GM18511 (cell line): ENCODE measurements at regions not wholly inside any gene's neighbourhood (a gene's known extent, or its start where the extent isn't known, plus 50 kb on each side); places are given as distances from the start of the nearest gene placed in this dataset.

Experiments used
- ATAC-seq: cut with Tn5 transposase; IDR thresholded peaks from one replicate; pipeline ENCODE4 v1.9.1; 2021; ENCODE audit warnings: mild to moderate bottlenecking, moderate library complexity; ENCODE audit not compliant: unreplicated experiment

DNA sequence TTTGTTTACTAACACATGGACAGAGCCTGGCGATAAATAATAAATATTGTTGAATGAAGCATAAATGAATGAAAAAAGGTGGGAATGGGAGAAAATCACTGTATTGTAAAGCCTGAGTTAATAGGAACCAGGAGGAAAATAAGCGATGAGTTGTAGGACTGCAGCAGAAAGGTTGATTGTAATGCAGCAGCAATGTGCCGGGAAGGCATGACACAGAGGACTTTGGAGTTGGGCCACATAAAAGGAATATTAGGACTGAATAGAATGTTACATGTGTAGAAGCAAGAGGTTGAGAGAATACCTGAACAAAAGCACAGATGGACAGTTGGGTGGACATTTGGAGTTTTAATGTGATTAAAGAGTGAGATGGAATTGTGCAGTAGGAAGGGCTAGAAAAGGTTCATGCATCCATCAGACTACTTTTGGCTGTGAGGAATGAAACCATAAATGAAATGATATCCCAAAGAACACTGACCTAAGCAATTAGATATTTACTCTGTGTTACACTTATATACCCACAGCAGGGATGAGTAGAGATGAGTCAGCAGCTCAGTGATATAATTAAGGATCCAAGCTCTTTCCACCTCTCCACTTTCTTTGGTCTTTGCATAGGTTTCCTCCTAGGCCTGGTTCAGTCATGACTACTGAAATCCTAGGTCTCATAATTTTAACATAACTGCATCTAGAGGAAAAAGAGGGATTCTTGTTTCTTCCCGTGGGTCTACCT, 55.4 kb downstream of the CCER1 start:
- ATAC-seq = no peak

DNA sequence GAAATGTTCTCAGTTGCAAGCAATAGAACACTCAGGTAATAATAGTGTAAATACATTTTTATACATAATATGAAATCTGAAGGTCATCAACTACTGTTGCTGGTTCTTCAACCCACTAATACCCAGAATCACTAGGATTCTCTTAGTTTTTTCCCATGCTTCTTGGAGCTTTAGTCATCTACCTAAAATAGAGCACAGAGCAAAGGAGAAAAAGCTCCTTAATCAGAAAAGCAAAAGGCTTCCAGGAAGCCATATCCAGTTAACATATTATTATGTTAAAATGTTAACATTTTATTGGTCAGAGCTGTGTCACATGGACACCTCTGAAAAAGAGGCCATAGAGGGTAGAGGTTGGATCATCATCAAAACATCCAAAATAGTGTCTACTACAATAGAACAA, 57.0 kb downstream of the CCER1 start:
- no peak for ATAC-seq

DNA sequence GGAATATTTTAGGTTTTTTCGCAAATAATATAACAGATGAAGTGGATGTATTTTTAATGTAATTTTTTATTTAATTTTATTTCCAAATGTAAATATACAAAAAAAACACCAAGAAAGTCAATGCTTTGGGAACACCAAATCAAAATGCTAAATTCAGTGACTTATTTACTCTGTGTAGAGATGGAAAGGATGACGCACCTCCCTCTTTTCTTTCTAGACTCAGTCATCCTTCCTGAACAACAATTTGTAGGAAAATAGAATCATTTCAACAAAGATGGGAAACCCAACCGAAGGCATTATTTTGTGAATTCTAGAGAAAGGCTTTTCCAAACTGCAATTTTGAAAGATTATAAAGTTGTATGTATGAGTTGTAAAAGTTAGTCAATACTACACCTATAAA, 57.7 kb downstream of the CCER1 start:
- no peak for ATAC-seq

DNA sequence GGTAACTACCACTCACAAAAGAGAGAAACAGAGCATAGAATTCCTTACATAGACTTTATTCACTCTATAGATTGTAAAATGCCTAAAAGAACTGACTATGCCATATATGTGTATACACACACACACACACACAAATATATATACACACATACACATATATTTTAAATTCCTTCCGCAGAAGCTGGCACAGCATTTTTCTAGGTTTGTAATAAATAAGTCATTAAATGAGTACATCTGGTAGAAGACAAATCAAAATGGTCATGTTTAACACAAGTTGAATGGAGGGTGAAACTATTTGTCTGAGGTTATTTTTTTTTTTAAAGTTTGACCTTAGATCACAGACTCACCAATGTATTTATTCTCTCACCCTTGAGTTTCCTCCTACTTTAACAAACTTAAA, 58.2 kb downstream of the CCER1 start:
- no peak for ATAC-seq

DNA sequence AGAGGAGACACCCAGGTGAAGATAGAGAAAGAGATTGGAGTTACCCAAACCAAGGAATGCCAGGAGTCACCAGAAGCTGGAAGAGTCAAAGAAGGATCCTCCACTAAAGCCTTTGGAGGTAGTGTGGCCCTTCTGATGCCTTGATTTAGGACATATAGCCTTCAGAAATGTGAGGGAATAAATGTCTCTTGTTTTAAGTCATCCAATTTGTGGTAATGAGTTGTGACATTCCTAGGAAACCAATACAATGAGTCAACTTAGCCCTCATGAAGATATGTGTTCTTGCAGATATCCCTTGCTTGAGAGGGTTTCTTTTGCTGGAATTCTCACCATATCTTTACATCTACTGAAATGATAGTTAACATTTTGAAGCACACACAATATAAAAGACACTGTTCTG, 58.8 kb downstream of the CCER1 start:
- ATAC-seq = no peak

DNA sequence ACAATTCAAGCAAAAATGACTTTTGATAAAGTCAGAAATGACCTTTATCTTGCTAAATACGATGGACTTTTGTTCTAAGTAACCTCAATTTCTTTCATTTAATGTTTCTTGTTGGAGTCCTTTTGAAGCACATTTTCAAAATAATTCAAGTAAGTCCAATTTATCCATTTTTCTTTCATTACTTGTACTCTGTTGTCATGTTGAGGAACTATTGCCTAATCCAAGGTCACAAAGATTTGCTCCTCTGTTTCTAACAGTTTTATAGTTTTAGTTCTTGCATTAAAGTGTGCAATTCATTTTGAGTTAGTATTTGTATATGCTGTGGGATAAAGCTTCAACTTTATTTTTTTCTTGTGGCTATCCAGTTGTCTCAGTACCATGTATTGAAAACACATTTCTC, 66.7 kb downstream of the CCER1 start:
- no peak for ATAC-seq

DNA sequence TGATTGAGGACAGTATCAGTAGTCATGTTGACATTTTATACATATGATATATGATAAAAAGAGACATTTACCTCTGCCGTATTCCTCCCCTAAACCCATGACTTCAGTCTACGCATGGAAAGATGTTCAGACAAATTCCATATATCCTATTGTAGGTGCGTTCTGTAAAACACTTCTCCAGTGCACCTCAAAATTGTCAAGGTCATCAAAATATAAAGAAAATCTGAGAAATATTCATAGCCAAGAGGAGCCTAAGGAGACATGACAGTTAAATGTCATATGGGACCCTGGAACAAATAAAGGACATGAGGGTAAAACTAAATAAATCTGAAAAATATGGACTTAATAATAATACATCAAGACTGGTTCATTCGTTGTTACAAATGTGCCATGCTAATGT, 71.5 kb downstream of the CCER1 start:
- no peak for ATAC-seq

DNA sequence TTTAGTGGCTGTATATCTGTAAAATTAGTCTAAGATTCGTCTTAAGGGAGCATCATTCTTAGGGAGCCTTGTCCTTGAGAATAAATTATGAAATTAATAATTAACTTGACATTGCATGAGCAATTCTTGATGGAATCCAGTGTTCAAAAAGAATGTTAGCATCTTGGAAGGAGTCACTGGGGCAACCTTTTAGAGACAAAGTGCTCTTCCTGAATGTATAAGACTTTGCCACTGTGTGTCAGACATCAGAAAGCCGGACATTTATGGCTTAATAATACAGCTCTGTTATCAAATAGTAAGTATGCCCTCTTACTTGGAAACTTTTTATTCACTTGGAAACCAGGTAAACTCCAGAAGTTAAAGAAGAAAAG, 83.3 kb downstream of the CCER1 start:
- no peak for ATAC-seq

DNA sequence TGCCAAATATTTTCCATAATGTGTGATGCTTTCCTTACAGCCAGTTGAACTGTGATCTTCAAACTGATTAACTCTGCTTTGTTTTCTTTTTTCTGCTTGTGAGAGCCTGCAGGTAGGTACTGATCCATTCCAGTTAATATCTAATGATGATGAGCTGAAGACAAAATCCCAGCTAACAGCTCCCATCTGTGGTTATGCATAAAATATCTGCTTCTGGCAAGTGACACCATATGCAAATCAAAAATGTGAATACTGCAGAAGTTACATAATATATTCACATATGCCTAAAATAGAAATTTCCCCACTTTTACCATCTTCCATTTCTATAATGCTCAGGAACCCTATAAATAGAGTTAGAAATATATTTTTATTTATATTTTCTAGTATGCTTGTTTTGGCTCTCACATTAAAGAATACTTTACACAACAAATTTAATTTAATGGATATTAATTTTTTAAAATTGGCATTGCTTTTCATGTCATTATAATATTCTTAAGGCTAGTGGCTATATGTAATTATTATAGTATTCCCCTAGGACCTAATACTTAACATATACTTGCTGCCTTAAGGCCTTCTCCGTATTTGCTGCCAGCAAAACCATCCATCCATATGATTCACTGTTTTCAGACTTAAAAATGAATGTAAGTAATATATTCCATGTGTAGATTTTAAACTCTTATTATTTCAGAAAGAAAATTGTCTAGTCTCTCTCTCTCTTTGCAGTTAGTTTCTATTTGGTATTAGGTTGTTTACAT, 83.8 kb downstream of the CCER1 start:
- ATAC-seq = no peak

DNA sequence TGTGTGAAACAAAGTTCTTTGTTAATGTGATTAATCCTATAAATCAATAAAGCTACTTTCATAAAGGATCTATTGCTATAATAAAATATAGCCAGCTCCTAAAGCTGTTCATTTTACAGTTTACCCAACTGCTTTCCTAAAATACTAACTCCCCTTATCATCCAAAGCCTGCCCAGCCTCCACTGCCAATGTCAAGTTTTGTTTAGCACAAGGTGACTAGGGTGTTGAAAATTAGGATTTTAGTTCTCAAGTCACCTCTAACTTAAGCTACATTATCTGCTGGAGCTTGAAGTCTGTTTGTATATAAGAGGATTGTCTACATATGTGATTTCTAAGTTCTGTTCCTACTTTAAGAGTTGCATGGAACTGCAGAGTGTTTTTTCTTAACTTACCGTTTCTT, 86.3 kb downstream of the CCER1 start:
- no peak for ATAC-seq

DNA sequence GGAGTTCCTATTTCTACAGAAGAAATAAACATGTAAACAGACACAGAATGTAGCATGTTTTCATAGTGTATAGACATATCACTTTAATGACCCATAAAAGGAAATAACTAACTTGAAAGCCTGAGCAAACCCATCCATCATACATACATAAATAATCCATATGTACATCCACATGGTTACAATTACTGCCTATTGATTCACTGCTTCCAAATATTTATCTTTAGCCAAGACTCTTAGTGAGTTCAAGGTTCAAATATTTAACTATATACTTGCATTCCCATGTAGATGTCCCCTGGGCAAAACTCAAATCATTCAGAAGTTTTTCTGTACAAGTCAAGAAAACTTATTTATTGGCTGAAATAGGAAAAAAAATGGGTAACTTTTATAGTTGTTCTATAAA, 95.4 kb downstream of the CCER1 start:
- no peak for ATAC-seq

DNA sequence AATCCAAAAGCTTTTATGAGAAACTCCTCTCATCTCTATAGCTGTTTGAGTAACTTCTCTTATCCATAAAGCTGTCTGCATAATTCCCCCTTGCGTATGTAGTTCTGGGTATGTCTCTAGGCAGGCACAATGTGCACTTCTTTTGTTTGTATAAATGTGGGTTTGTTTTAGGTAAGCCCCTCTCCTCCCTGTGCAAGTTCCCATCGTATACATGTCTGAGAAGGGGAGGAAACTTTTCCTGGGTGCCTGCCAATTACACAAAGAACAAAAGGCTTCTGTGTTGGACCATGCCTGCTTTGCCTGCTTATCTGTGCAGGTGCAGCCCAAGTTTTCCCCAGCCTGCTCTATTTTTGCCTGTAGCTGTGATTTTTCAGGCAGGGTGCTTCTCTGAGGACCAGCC, 96.7 kb downstream of the CCER1 start:
- ATAC-seq = no peak

DNA sequence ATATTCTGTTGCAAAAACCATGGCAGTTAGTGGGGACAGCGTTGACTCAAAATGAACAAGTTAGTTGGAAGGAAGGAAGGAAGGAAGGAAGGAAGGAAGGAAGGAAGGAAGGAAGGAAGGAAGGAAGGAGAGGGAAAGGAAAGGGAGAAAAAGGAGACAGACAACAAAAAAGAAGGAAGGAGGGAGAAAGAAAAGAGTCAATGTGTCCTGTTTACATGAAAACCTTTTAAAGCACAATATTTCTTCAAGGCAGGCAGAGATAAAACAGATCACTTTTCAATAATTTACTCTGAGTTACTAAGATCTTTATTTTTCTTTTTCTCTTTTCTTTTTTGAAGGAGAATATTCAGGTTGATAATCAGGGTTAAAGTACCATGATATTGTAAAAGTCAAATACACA, 99.4 kb downstream of the CCER1 start:
- no peak for ATAC-seq

DNA sequence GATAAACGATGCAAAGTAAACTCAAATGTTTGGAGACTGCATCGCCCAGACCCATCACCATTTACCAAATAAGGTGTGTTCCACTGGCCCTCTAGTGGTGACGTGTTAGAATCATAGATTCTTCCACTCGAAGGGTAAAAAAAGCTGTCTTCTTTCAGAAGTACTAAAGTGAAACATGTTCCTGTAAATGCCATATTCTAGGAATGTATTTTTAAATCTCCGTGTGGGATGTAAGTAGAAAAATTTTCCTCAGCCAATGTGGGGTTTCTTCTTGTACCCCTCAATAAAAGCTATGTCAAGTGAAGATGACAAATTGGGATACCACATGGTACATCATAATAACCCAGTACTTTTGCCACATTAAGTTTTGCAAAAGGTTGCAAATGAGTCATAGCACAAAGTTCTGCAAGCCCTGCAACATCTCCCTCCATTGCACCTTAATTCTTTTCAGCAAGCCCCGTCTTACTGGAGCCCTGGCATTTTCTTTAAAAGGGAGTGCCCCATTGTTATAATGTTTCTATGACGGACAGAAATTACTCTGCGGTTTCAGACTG, 100.8 kb downstream of the CCER1 start:
- ATAC-seq = peak; percentile 80

DNA sequence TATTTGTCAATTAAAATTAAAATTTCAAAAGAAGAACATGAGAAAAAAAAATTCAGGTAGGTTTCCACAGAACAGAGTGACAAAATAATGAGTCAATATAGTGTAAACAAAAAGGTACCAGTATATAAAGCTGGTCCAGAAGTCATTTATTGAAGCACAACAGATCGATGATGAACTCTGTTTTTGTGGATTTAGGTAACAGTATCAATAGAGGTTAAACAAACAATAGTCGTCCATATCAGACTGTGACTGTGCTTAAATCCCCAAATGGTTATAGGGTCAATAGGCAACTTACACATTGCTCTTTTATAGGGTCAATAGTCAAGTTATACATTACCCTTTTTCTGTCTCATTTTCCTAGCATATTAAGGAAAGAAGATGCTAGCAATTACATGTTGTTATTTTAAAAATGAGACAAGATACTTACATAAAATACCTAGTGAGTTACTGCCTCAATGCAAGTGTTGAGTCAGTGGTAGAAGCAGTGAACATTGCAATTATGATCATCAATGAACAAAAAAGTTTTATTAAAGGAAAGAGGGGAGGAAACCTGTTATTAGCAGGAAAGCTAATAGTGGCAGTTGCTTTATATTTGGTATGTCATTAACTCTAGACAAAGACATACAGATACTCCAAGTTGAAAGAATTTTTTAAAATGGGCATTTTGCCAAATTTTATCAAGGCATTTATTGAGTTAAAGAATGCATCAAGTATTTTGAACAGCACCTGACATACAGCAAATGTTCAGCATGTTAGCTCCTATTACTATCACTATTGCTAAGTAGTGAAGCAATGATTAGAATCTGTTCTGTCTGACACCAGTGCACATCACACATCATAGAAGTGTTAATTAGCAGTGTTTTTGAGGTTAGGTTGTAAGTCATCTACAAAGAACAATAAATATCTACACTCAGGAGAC, 102.9 kb downstream of the CCER1 start:
- ATAC-seq = no peak

DNA sequence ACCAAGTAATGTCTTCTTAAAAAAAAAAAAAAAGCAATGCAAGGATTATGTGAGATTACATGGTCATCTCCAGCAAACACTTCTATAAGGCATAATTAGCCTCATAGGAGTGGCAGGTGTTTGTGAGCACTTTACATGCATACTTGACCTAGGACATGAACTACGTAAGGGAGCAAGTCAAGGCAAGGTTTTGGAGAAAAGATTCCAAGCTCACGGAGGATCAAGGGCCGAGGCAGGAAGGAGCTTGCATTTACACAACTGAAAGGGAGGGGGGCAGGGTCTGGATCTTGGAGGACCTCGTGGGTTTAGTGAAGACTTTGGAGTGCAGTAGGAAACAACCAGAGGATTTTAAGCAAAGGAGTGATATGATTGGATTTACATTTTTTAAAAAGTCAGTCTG, 112.5 kb downstream of the CCER1 start:
- no peak for ATAC-seq

DNA sequence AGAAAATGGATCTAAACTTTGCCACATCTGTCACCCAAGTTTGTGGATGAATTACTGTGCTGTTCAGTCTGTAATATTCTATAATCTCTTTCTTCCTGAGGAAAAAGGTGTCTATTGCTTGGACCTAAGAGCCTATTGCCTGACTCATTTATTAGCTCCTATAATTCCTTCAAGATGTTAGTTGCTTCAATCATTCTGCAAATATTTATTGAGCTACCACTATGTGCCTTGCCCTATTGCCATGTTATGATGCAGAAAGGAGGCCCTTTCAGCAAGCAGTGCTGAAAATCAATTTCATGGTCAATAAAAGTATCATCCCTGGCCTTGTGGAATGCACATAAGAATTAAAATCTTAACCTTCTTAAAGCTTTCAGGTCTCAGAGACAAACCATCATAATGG, 113.6 kb downstream of the CCER1 start:
- ATAC-seq = no peak

DNA sequence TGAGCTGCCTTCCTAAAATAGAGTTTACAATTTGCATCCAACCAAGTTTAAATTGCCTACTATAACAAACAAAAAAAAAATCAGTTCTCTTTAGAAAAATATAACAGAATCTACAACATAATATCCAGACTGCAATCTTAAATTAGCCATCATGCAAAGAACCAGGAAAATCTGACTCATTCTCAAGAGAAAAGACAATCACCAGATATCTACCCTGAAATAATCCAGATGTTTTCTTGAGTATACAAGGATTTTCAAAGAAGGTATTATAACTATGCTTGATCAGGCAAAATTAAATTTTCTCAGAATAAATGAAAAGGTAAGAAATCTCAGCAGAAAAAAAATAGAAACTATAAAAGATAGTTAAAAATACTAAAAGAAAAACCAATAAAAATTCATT, 115.6 kb downstream of the CCER1 start:
- no peak for ATAC-seq

DNA sequence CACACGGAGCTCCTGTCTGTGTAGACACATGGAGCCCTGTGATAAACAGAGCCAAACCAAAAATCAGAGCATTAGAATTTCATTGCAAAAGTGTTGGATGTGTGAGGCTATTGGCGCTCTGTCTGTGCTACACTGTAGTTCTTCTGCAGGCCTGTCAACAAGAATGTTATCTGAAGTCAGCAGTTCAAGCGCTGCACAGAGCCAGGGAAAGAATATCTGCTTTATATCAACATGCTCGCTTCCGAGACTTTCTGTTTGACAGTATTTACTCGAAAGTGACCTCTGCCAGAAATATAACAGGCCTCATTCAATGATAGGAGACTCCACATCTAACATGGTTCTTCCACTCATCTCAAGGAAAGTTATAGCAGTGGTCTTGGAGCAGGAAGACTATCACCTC, 118.3 kb downstream of the CCER1 start:
- no peak for ATAC-seq

DNA sequence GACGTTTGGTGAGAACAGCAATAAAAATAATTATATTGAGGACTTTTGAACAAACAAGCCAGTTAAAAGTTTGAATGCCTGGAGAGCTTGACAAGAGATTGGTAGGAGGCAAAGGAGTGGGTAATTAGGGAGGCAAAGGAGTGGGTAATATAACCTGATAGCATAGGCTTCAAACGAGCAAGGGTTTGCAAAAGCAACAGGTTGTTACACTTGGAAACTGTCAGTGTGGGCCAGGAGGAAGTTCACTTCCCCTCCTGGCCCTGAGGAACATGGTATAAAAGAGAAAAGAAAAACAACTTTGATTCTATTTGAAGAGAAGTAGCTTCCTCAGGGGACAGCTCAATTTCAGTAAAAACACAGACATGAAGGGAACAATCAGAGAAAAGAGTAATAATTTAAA, 121.7 kb downstream of the CCER1 start:
- ATAC-seq = no peak

DNA sequence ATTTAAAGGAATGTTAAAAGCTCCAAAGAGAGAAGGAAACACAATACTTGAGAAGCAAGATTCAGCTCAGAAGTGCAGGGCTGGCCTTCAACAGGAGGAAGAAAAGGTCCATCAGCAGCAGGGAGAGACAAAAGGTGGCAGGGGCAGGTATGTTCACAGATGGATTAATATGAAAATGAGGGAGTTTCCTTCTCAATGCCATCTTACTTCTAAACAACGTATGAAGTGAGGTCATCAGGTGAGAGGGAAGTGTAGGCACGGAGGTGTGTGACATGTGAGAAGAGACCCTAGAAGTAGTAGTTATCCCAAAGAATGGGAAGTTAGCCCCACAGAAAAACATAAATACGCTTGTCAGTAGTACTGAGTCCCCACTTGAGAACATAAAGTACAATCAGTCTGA, 122.5 kb downstream of the CCER1 start:
- ATAC-seq = no peak
